Cerebellar cortex (tissue), 1 donor: ENCODE measurements at regions not wholly inside any gene's neighbourhood (a gene's known extent, or its start where the extent isn't known, plus 50 kb on each side); places are given as distances from the start of the nearest gene placed in this dataset.
"Not testable (repeated sequence)": the region's sequence is repeated elsewhere in the genome, so short reads cannot be mapped to it uniquely, and the experiment has no call there.

Experiments used
- DNase-seq: peaks from one replicate; pipeline ENCODE4 v3.0.0-alpha.2; 2015; ENCODE audit warnings: low spot score

DNA sequence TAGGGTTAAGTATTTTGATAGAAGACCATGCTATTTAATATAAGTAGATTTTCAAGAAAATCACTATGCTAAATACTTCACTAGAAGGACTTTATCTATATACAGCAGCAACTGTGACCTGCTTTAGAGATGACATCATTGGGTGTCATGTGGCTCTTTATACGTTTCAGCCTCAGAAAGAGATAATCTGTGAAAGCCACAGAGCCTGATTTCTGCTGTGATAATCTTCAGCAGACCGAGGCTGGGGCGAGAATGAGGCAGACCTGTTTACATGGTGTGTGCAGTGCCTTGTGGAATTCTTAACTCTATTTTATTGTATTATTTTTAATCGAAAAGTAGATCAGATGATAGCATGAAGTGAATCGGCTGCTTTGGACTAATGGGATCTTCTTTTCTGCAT lies 471.2 kb downstream of the MFSD1 start:
- DNase-seq, result no peak

DNA sequence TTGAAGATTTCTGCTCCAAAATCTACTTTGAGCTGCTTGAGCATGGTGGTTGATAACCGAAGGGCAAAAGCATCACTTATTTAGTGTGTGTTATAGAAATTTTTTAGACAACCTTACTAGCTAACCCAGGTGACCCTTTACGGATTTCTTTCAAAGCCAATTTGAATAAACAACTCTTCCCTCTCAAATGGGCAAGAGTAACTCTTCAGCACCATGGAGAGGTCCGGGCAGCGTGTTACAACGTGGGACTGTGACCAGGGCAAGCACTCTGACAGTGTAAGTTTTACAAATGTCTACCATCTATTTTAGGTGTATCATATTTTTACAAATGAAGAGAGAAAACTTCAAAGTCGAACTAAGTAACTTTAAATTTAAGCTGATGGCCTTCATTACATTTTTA lies 471.8 kb downstream of the MFSD1 start:
- DNase-seq, result no peak

DNA sequence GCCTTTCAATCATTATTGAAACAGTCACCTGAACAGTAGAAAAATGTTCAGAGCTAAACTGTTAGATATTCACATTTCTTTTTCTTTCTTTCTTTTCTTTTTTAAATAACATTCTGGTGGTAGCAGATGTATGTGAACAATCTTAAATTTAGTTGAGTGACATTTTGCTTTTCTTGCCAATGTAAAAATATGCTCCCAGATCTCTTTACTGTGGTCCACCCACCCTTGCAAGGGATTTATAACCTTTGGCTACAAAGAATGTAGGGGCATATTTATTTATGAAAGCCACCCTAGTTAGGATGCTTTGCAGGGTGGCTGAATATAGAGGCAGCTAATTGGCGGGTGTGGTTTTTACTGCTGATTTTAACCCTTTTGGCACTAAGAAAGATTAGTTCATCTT lies 473.9 kb downstream of the MFSD1 start:
- no peak for DNase-seq

DNA sequence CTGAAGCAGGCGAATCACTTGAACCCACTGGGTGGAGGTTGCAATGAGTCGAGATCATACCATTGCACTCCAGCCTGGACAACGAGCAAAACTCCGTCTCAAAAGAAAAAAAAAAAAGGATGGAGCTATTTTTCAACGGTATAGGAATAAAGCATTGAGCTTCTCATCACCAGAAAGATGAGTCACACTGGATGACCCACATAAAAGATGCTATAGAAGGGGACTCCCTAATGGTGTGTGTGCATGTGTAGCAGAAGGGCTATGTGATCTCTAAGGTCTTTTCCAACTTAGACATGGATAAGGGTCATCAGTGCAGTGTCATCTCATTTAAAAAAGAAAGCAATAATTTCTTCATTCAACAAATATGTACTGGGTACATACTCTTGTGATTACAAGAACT lies 476.0 kb downstream of the MFSD1 start:
- DNase-seq, result no peak

DNA sequence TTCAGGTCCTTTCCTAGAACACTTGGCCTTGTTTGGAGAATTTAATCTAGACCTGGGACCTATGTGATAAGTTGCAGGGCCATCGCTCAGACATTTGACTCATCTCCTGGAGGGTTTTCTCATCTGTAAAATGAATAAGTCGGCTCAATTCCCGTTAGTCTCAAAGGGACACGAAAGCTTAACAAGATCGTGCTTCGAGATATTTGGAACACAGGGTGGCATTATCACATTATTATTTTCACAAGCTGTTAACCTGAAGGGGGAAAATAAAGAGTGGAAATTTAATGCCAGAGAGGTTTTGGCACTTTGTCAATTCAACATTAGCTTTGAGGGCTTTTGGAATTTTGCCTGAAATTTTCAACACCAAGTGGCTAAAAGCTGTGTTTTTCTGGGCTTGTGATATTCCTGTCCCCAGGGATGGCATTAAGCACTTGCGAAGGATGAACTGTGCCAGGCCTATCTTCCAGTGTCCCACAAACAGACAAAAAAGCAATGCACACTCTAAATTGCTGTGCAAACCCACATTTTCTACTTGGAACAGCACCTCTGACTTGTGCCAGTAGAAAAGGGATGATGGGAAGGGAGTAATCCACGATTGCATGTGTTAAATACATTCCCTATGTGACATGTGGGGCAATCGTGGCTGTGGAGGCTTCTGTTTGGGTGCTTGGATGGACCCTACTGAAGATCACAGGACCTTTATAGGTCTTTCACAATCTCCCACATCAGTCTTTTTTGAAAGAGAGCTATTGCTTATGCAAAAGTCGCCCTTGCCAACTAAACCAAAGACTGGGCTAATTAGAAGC lies 478.7 kb downstream of the MFSD1 start:
- DNase-seq, result peak; percentile 22

DNA sequence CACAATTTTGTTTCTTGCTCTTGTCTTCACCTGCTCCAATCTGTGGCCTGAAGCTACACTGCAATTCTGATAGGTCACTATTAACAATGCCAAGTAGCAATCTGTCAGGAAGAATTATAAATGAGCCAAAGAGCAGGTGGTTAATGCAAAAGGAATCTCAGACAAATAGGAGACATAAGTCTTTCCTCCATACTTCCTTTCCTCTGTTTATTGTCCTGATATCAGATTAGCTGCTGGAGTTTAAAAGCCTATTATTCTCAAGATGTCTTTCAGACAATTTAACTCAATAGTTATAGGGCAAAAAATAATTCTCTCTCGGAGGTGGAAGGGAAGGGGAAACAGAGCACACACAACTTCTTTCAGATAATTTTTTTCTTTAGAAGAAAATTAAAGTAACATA lies 491.6 kb downstream of the MFSD1 start:
- no peak for DNase-seq

DNA sequence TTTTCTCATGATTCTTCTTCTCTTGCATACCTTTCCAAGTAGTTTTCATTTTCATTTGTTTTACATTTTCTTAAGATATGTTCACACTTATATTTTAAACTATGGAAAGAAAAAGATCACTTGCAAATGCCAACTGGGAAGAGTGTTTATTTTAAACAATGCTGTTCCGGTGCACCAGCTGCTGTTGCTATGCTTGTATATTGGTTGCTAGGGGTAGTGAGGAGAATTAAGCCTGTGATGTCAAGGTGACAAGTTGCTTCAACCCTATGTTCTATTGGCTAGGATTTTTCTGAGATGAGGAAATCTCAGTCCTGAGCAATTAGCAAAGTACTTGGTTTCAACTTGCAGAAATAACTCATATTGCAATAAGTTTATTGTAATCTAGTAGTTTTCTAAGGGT lies 500.1 kb downstream of the MFSD1 start:
- no peak for DNase-seq

DNA sequence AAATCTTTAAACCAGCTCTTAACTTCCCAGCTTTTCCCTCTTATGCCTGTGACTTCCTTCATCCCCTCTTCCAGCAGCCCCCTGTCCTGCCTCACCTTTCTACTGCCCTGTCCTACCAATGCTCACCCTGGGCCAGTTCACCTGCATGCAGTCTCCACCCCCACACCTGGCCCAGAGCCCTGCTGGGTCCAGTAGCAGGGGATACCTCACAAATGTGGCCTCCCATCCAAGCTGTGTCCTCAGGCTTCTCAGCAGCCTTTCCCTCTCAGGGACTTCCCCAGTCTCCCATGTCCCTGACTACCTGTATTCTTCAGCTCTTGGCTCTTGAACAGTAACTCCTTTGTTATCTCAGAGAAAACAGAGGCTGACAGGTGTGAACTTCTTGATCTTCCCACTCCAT lies 503.2 kb downstream of the MFSD1 start:
- DNase-seq, result no peak

DNA sequence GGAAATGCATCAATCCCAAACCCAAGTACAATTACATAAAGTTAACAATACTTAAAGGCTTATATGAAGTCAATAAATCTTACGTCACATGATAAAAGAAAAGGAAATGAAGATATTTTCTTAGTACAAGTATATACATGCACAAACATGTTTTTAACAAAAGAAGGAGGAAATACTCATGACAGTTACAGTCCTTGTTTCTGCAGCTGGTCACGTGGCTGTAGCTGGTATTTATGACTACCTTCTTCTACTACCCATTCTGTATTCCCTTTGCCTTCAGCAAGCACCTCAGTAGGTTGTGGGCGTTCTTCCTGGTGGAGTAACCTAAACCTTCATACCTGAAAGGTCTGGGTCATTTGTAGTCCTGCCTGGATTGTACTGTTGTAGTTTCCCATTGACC lies 514.9 kb downstream of the MFSD1 start:
- not testable (repeated sequence) for DNase-seq

DNA sequence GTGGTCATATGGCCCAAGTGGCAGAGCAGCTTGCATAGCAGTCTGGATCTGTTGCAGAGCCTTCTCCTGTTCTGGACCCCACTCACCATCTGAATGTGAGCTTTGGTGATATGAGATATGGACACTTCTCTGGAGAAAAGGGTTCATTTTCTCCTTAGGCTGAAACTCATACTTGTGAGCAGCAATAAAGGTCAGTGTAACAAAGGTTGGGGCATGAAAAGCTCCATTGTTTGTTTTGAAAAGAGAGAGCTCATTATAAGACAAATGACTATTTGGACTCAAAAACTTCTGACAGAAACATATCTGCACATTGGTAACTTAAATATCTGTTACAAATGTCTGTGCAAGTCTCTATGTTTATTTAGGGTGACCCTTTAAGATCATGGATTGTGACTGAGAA lies 517.3 kb downstream of the MFSD1 start:
- no peak for DNase-seq

DNA sequence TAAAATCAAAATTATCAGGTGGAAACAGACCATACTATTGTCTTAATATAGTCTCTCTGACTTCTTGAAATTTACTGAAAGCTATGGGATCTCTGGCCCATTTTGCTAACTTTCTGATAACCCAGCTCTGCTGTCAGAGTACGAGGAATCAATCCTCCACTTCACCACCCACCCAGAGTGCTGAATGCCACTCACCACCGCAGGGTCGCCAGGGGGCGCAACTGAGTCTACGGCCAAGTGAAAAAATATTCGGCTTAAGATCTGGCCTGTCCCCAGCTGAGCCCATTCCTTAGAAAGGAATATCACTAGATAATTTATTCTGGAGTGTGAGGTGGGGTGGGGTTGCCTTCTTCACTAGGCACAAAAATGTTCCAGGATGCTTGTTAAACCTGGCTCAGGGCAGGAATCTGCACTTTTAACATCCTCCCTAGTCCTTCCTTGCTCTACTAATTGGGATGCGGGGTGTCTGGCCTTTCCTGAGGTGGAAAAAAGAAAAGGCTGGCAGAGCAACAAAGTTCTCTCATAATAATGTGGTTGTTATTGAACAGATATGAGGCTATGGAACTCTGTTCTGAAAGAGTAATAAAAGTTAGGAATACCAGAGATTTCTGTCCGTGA lies 520.6 kb downstream of the MFSD1 start:
- peak; percentile 21 for DNase-seq

DNA sequence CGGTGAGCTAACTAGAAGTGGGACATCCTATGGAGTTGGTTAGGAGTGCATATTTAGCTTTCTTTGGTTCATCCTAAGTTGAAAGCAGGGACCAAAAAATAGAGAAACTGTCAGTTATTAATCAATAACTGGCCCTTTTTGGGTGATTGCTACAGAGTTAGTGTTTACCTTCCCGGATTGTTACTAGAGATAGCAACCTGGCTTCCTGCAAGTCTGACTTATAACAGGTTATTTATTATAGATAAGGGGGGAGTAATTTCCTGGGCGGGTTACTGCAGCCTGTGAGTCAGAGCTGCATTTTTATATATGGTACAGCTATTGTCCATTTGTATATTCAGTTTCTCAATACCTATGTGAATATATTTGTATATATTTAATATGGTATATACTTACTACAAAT lies 522.0 kb downstream of the MFSD1 start:
- DNase-seq, result no peak

DNA sequence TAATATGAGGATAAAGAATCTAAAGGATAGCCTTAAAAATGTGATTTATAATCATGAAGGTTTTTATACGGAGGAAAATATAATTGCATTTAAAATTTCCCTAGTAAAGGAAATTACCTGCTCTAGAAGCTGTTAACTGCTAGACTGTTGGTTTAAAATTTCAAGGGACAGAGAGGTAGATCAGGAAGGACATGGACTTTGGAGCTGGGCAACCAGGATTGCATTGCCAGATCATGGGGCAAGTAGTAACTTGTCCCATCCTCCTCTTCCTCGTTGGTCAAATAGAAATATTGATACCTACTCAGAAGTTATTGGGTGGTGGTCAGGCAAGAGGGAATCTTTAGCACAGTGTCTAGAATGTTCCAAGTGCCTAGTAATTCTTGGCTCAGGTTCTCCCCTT lies 525.1 kb downstream of the MFSD1 start:
- no peak for DNase-seq

DNA sequence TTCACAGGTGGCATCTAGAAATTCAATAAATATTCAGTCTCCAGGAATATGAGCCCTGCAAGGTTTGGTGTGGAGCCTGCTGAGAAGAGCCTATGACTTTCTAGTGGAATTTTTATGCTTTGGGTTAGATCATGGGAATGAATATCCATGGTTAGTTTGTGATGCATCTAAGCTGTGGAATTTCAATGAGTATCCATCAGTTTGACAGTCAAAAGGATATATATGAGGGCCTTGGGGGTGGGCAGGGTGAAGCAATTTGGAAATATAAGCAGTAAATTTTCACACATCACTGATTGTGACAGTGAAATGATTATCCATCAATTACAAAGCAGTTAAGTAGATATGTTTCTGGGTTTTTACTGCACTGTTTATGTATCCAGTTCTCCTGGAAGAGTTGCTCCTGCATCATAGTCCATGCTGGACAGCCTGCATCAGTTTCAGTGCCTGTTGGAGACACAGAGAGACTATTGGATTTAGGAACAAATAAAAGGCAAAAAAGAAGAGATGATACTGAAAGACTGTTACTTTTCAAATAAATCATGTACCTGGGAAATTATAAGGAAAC lies 530.8 kb downstream of the MFSD1 start:
- no peak for DNase-seq

DNA sequence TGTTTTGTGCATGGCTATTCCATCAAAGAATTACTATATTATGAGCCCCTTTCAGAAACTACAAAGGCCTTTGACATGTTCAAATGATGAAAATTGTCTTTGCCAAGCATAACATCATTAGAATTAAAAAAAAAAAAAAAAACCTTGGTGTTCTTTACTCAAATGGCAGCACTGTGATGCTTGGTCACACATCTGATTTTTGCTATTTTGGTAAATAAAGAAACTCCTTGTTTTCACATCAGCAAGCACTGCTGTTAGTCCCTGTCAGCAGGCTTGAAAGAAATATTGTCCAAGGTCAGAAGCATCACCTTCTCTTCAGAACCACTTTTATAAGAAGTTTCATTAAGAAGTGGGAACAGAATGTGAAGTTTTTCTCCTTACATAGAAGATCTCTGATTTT lies 537.3 kb downstream of the MFSD1 start:
- DNase-seq, result no peak

DNA sequence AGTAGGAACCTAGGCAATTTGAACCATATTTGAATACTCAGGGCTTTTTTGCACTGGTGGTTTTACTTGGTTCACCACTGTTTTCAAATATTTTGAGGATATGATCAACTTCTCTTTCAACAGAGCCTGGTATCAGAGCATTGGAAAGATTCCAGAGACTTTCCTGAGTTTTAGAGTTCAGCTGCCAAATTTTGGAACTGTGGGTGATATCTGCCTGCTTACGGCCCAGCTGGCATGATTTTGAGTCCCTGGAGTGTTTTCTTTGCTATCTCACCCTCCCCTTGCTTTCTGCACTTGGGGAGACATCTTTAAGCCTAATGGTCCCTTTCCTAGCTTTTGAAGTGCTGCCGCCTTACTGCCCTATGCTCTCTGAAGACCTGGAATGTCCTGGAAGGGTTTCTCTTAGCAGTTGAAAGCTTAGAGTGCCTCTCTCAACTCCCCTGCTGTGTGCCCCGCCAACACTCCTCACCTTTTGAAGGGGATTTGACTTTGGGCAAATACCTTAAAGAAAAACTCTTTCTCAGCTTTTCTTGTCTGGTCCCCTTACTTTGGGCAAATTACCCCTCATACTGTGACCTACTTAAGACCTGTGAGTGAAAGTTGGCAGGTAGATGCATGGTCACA lies 539.1 kb downstream of the MFSD1 start:
- DNase-seq, result no peak

DNA sequence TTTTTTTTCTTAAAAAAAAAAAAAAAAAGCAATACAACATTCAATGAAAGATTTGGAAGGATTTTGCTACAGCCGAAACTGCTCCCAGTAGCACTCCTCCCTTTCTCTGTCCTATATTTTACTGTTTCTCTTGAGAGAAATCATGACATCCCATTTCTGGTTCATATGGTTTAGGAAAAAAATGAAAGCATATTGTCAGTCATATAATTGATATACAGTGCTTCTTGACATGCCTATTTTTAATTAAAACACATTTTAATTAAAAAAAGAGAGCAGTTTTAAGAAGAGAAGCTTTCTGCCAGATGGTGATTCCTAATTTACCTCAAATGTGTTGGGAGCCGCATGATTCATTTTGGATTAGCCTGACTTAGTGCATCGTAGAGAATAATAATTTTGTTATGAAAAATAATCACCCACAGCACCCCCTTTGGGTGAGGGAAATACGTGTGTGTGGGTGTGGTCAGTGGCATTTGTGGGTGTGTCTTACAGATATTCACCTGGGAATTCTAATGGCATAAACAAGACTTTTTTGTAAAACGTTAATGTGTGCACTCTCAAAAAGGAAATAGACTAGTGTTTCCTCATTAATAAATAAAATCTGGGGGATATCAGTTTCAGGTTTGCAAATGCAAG lies 544.5 kb downstream of the MFSD1 start:
- no peak for DNase-seq

DNA sequence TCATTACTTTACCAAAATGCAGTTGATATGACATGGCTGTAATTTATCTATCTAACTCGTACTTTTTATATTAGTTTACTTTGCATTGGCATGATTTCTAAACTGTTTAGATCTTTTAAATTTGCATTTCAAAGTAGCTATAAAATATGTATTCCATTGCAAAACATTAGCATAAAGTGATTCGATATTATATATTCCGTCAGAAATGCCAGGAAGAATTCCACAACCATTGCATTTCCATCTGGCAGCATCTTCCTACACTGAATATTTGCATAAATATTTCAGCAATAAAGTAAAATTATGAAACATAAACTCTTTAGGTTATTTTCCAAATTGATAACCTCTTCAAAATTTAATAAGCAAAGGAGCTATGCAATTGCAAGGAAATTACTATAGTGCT lies 546.6 kb downstream of the MFSD1 start:
- no peak for DNase-seq

DNA sequence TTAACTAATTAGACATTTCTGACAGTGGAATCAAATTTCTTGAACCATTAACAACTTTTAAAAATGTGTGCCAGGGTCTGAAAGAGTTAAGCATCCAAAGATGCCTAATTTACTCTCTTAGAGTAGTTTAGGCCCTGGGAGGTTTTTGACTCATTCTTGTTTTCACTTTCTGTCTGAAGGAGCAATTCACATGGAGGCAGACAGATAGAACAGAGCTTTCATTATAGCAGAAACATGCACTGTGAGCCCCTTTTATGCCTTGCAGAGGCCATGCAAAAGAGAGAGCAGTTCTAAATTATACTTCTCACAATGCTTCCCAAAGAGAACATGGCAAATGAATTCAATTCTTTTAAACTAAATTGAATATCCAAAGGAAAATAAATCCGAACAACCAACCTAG lies 554.8 kb downstream of the MFSD1 start:
- no peak for DNase-seq

DNA sequence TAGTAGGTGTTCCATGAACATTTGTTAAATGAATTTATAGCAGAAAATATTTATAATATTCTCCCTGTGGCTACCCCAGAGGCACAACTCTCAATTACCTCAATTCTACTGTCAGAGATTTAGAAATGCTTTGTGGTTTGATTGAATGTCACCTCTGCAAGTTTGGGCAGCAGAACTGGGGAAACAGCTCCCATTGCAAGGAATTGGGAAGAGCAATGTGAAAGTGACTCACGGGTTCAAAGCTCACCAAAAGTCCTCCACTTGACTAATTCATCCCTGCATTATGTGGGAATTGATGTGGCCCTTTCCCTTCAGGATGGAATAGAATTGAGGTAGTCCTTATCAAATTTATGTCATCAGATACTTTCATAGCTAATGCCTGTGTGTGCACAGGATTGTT lies 562.7 kb downstream of the MFSD1 start:
- no peak for DNase-seq

DNA sequence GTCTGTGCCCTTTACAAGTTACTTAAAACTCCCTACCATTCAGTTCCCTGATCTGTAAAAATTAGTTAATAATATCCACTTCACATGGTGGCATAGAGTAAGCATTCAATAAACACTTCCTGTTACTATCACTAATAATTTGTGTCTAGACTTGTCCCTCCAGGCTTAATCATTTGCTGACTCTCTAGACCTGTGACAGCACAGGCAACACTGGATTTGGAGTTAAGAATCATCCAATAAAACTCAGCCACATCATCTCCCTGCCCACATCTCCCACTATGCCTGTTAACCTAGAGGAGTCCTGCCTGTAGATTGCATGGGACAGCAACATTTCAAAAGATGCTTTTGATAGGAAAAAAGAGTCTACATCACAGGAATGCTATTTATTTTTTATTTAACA lies 564.6 kb downstream of the MFSD1 start:
- no peak for DNase-seq

DNA sequence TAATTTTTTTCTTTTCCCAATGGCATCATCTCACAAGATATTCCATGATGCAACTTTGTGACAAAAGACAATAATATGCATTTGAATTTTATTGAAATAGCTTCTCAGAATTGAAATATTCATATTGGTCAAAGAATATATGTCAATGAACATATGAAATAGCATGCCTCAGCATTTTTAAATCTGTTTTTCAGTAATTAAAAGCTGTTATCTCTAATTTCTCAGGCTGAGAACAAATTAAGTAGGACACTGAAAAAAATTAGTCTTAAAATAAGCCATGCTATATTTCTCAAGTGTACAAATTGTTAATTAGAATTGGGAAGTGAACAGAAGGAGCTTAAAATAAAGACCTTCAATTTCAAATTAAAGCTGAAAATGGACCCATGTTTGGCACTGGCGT lies 570.1 kb downstream of the MFSD1 start:
- DNase-seq, result no peak
